GM19463 (cell line): ENCODE measurements at regions not wholly inside any gene's neighbourhood (a gene's known extent, or its start where the extent isn't known, plus 50 kb on each side); places are given as distances from the start of the nearest gene placed in this dataset.

Source experiments
- ATAC-seq: cut with Tn5 transposase; IDR thresholded peaks from one replicate; pipeline ENCODE4 v1.9.1; 2021; ENCODE audit warnings: mild to moderate bottlenecking, moderate library complexity; ENCODE audit not compliant: unreplicated experiment

DNA sequence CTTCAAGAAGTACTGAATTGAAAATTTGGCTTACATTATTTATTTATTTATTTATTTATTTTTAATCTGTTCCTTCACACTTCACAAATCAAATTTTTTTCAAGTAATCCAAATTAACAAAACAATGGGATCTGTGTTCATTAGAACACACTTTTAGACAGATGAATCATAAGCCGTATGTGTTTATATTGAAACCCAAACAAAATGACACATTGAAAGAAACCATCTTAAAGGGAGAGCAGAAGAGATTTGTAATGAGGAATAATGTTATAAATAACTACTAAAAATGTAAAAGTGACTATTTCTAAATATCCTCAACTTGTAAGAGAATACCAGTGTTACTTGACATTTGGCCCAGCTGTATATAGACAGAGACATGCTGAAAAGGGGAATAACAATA is 991.0 kb upstream of the CHAC2 start:
- ATAC-seq: no peak

DNA sequence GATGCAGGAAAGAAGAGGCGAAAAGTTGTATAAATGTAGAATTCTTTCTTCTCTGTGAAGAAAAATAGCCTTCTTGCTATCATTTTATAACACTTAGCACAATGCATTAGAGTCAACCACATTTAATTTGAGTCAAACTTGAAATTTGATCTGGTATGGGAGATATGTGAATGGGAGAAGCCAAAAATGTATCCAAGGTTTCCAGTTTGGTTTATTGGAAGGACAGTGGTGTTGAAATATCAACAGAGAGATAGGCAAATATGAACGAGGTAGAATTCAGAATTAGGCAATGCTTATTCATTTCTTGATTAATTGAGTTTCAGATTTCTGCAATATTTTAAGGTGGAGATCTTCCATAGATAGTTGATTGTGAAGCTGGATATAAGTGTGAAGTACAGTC is 991.9 kb upstream of the CHAC2 start:
- ATAC-seq: no peak

DNA sequence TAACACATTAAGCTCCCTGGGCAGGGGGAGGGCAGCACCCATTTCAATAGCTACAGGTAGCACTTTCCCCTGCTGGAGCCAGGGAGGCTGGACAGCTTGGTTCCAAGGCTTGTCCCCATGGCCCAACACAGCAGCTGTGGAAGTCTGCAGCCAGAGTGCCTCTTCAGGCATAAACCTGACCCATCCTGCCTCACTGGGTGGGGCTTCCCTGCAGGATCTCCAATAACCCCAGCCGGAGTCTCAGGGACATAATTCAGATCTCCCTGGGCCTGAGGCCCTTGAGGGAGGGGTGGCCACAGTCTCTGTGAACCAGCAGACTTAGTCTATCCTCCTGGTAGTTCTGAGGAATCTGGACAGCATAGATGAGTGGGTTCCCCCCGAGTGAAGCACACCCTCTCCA is 1001.9 kb upstream of the CHAC2 start:
- no peak for ATAC-seq

DNA sequence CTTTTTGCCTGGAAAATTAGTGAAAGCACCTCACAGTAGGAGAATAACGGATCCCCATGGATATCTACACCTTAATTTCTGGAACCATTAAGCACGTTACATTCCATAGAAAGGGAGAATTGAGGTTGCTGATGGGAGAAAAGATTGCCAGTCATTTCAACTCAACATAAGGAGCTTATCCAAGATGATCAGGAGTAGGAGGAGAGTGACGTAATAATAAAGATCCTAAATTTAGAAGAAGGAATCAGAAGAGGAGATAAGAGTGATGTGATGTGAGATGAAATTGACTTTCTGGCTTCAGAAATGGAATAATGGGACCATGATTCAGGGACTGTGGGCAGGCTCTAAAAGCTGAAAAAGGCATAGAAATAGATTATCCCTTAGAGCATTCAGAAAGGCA is 1017.8 kb upstream of the CHAC2 start:
- no peak for ATAC-seq

DNA sequence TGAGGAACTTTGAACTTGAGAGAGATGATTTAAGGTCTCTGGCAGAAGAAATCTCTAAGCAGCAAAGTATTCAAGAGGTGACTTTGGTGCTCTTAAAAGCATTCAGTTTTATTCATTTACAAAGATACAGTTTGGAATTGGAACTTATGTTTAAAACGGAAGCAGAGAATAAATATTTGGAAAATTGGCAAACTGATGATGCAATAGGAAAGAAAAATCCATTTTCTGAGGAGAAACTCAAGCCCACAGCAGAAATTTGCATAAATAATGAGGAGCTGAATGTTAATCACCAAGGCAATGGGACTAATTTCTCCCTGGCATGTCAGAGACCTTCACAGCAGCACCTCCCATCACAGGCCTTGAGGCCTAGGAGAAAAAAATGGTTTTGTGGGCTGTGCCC is 1022.5 kb upstream of the CHAC2 start:
- ATAC-seq: no peak

DNA sequence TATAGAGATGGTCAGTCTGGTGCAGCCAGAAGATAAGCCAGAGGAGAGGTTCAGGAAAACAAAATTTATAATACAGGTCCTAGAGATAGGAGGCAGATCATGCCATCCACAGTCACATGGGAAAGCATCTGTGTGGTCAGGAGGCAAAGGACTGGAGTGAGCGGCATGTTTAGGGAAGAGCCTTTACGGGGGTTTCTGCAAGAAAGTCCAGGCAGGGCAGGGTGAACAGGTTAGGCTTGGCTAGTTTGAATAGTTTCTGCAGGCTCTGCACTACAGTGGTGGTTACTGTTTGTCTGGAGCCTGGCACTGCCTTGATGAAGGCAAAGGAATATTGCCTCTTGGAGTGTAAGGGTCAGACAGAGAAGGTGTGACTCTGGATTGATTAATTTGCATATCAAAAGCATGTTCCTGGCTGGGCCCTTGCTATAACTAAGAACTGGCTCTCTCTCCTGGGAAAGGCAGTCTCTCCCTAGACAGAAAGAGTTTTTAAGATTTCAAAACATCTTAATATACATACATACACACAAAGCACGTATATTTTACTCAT is 1034.7 kb upstream of the CHAC2 start:
- ATAC-seq: no peak

DNA sequence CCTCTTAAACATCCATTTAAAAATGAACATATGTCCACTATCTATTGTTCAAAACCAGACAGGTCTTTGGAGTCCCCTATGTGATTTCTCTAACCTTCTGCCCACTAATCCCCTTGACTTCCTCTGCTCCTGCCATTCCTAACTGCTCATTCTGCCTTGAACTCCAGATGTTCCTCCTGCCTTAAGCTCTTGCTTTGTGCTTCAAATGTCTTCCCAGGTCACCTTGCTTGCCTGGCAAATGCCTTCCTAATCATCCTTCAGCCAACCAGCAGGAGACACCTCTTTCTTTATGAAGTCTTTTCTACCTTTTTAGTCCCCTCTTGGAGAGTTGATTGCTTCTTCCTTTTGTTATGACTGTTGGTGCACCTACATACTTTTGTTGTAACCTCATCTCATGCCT is 1043.0 kb upstream of the CHAC2 start:
- ATAC-seq: no peak

DNA sequence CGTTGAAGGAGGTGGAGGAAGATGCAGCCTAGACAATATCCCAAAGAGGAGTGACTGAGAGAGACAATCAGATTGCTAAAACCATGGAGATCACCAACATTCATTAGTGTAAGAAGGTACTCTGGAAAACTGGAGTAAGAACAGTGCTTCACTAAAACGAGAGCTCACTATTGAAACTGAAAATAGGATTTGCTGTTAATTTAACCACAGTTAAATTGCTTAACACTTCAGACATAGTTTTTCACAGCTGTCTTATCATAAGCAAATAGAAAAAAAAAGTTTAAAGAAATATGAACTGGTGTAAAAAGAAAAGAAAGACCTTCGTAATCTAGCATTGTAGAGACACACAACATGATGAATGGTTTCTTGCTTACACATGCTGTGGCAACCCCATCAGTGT is 1049.8 kb upstream of the CHAC2 start:
- ATAC-seq: no peak

DNA sequence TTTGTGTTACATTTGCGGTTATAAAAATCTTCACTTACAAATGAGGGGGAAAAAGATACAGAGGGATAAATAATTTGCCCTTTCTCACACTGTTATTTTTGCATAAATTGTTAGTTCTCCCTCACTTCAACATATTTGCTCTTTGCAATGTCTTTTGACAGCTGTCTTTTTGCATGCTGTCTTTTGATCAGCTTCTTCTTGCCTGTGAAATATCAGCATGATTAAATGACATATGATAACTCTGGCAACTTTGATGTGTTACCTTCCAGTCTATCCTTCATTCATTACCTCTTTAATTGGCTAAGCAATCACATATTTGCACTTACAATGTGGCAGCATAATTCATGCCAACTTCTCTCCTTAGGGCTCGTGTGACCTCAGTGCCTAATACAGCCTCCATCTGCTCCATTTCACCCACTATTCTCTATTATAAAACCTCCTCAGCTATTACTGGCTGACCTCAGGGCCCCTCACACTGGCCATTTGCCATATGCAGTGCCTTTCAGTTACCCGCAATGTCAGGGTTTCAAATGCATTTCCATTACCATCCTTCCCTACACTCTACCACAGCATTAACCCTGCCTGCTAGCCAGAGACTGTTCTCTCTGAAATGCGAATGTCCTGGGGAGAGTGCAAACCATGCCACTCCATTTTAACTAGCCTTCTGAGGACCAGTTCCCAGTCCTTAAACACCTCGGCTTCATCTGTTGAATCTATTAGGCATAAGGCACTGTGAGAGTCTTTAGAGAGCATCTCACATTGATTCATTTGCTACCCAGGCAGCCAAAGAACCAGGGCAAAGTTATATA is 1056.6 kb upstream of the CHAC2 start:
- no peak for ATAC-seq

DNA sequence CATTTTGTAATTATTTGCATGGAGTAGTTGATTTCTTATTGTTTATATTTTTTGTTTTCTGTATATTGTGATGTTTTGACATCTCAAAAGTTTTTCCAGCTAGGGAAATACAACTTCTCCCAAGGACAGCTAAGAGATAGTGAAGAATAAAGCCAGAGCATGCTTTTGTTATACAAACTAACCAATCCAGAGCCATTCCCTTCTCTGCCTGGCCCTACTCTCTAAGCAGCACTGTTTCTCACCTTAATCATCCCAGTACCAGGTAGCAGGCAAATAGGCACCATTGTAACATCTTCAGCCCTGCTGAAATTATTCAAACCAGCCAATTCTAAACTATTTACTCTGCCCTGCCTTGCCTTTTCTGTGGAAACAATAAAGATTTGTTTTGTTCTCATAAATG is 1063.4 kb upstream of the CHAC2 start:
- no peak for ATAC-seq

DNA sequence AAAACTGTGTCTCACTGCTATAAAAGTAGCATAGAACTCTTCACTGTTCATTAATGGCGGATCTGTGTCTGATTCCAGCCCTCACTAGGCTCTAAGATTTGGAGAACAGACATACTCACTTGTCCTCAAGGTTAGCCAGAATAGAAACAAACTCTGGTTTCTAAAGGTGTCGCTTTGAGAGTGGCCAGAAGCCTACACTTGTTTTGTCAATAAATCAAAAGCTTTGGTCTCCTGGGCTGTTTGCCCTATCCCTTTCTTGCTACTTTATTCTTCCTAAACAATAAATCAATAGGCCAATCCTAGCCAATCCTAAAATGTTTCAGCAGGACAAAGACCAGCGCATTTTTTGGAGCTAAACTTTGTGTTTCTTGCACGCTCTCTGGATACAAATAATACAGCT is 1064.6 kb upstream of the CHAC2 start:
- ATAC-seq: no peak

DNA sequence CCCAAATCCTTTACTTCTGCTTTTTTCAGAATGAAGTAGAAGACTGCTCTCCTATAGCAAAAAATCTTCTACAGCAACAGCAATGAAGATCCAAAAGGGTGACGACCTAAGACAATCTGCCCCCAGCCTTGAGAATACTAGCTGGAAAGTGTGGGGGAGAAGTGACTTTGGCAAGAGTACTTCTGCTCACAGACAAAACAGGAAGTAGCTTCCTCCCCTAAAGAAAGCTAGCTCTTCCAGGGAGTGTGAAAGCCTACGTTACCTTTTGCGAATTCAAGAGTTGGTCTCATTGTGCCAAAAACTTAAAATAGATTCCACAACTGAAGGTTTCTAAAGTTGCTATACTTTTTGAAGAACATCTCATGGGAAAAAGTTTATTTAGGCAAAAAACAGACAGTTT is 1069.2 kb upstream of the CHAC2 start:
- no peak for ATAC-seq

DNA sequence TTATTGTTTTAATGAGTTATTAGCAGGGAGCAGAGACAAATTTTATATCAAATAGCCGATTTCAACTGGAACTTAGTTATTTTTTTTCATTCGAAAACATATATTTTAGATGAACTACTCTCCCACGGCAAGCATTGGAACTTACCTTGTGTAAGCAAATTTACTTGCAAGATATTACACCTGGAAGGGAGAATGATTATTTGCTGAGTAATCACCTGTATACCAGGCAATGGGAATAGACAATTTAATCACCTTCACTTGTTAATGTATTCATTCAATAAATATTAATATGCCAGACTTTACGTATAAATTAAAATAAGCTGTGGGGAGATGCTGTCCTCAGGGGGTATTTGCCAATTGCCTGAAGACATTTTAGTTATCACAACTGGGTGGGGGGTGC is 1069.9 kb upstream of the CHAC2 start:
- ATAC-seq: no peak

DNA sequence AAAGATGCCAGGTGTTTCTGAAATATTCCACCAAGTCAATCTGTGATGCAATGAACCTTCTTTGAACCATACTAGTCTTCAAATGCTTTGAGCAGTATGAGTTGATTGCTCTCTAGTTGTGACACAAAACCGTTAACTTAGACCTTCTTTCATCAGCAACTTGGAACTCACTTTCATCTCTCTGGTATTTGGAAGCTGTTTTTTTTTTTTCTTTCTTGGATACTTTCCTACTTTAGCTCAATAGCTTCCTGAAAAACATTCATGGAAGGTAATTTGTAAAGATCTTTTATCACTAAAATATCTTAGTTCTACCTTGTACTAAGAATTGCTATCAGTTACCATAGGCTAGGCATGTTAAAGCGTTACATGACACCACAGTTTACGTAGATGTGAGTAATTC is 1071.9 kb upstream of the CHAC2 start:
- ATAC-seq: no peak

DNA sequence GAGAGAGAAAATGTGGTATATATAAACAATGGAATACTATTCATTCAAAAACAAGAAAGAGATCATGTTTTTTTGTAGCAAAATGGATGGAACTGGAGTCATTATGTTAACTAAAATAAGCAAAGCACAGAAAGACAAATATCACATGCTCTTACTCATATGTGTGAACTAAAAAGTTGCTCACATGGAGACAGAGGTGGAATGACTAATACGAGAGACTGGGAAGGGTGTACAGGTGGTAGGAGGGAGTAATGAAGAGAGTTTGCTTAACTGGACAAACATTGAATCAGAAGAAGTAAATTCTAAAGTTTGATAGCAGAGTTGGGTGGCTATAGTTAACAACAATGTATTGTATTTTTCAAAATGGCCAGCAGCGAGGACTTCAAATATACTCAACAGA is 1080.7 kb upstream of the CHAC2 start:
- ATAC-seq: no peak

DNA sequence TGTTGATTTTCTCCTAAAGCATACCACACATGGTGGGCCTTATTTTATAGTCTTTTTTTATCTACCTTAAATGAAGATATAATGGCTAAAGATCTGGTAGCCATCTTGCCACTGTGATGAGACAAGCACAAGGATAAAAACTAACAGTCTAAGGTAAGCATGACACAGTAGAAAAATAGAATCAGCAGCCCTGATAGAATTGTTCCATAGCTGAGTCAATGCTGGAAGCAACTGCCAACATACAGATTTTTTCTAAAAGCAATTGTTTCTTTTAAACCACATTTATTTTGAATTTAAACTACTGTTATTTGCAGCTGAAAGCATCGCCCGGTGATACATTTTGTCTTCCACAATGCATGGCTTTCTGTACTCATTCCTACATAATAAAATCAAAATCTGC is 1091.5 kb upstream of the CHAC2 start:
- ATAC-seq: no peak

DNA sequence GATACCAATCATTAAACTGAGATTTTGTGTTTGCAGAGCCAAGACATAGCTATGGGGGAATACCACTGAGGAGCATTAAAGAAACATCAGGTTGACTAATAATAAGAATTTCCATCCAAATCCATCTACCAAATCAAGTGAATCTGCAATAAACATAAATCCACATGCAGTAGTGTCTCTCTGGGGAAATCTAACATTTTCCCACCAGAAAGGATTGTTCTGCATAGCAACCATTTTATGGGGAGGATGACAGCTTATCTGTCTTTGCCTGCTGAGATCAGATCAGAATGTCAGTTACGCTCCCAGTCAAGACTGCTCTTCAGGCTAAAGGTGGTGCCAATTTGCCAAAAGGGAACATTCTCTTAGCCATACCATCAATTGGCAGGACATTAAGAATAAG is 1098.9 kb upstream of the CHAC2 start:
- no peak for ATAC-seq

DNA sequence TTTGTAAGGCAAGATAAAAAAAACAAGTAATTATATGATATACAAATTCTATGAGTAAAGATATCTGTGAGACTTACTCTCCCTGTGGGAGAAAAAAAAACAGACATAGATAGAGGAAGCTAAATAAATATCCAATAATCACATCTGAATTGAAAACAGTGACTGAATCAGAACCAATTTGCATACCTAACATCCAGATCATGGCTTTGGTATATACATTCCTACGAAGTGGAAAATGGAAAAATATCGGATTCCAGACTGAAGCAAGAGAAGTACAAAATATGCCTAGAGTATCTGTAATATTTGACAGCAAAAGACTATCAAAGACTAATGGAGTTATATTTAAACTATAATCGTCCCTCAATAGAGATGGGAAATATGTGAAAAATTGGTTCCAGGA is 1108.1 kb upstream of the CHAC2 start:
- no peak for ATAC-seq

DNA sequence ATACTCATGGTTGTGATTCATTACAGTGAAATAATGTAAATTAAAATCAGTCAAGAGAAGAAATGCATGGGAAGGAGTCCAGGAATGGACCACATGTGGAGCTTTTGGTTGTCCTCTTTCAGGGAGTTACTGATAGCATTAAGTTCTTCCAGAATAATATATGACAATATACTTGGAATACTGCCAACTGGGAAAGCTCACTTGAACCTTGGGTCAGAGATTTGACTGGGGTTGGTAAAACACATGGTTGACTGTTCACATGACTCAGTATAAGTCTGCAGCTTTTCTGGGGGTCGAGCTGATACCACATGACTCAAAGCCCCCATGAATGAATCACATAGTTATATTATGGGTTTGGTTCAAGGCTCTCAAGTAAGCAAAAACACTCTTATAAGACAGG is 1109.0 kb upstream of the CHAC2 start:
- ATAC-seq: no peak

DNA sequence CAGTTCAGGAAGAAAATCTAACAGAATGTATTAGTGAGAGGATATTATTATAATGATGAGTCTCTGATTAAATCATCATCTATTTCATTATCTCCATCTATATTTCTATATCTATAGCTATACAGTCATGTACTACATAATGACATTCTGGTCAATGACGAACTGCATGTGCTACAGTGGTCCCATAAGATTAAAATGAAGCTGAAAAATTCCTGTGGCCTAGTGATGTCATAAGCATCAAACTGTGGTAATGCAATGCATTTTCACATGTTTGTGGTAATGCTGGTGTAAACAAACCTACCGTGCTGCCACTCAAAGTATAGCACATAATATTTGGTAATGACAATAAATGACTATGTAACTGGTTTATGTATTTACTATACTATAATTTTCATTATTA is 1127.9 kb upstream of the CHAC2 start:
- no peak for ATAC-seq

DNA sequence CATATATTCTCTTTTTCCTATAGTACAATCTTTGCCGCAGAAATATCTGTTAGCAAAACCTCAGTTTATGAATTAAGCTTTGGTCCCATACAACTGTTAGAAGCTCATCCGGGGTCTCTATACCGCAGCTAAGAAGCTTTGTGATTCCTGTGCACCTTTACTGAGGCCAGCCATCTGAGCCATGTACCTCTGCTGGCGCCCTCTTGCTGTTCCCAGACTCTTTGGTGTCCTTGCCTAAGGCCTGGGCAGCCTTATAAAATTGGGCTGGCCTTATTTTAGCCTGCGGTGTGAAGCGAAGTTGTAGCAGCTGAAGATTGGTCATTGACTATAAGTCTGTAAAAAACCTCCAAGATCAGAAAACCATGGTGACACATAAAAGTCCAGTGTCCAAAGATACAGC is 1135.1 kb upstream of the CHAC2 start:
- ATAC-seq: no peak

DNA sequence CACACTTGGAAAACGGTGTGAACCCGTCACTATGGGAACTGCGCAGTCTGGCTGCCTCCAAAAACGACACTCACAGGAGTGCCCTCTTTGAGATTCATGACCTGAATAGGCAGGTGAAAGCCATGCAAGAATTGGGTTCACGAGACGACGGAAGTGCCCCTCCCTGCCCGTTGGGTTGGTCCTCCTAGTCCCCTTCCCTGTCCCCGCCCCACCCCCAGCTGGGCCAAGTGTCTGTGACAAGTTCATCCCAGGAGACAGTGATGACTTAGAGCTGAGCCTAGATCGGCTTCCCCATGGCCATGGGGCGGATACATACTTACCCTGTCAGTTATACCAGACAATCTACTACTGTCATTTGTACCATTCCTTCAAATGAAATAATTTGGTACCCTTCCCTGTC is 1137.7 kb upstream of the CHAC2 start:
- ATAC-seq: no peak

DNA sequence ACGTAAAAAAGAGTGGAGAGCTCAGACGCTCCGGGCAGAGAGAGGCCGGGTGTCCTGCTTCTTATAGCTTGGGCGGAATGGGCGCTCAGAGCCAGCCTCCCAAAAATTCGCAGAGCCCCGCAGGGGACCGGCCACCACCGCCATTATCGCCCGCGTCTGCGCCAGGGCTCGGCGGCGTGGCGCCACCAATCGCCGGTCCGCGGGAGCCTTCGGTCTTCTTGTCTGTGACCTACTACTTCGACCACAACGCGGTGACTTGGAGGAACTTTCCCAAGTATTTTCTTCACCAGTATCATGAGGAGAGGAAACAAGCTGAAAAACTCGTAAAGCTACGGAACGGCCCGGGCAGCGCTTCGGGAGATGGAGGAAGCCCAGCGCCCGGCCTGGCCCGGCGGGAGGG is 1138.1 kb upstream of the CHAC2 start:
- no peak for ATAC-seq
